SU-DHL-6 (cell line): ENCODE measurements at regions not wholly inside any gene's neighbourhood (a gene's known extent, or its start where the extent isn't known, plus 50 kb on each side); places are given as distances from the start of the nearest gene placed in this dataset.

Experiments
- CTCF ChIP-seq: fragments of 200-600 bp; sonication (generic); IDR thresholded peaks from one replicate; pipeline ENCODE4 v1.5.1; 2017; ENCODE audit warnings: antibody characterized with exemption, mild to moderate bottlenecking, low read length, moderate library complexity; ENCODE audit not compliant: insufficient read depth, poor library complexity, severe bottlenecking
- EZH2phosphoT487 ChIP-seq: fragments of 200-600 bp; sonication (generic), shearing (Covaris generic); conservative IDR thresholded peaks from 2 replicates; pipeline ENCODE4 v1.6.1; 2018; ENCODE audit warnings: mild to moderate bottlenecking, antibody characterized with exemption, low read length, moderate library complexity, mixed read lengths

GRCh38 chr1:188514917-188515316 lies 1686.2 kb downstream of the PLA2G4A start:
- TF ChIP-seq CTCF (no peak), EZH2phosphoT487 (no peak)
